PC-9 (cell line): ENCODE measurements at regions not wholly inside any gene's neighbourhood (a gene's known extent, or its start where the extent isn't known, plus 50 kb on each side); places are given as distances from the start of the nearest gene placed in this dataset.

Experiments
- EZH2 ChIP-seq: fragments of 200-600 bp; sonication (generic); IDR thresholded peaks from 2 replicates; pipeline ENCODE4 v1.8.0; 2017; ENCODE audit warnings: antibody characterized with exemption, low read depth
- TF ChIP-seq, protein P1 (sequence below): fragments of 200-600 bp; sonication (generic); conservative IDR thresholded peaks from 2 replicates; pipeline ENCODE4 v1.6.1; 2017; ENCODE audit warnings: mixed run types, antibody characterized with exemption, mild to moderate bottlenecking, moderate library complexity

- TF ChIP-seq, protein P1, sequence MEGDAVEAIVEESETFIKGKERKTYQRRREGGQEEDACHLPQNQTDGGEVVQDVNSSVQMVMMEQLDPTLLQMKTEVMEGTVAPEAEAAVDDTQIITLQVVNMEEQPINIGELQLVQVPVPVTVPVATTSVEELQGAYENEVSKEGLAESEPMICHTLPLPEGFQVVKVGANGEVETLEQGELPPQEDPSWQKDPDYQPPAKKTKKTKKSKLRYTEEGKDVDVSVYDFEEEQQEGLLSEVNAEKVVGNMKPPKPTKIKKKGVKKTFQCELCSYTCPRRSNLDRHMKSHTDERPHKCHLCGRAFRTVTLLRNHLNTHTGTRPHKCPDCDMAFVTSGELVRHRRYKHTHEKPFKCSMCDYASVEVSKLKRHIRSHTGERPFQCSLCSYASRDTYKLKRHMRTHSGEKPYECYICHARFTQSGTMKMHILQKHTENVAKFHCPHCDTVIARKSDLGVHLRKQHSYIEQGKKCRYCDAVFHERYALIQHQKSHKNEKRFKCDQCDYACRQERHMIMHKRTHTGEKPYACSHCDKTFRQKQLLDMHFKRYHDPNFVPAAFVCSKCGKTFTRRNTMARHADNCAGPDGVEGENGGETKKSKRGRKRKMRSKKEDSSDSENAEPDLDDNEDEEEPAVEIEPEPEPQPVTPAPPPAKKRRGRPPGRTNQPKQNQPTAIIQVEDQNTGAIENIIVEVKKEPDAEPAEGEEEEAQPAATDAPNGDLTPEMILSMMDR: no peak
- TF ChIP-seq EZH2: no peak
These were observed 145.0 kb downstream of the C7orf25 start for GRCh38 chr7:42766782-42767423.
